T47D (cell line): ENCODE measurements at regions not wholly inside any gene's neighbourhood (a gene's known extent, or its start where the extent isn't known, plus 50 kb on each side); places are given as distances from the start of the nearest gene placed in this dataset.
A peak's percentile ranks its signal among the peaks of the same experiment; 100 is the strongest.

Source experiments
- DNase-seq, 2 experiments: peaks; one replicate each; pipeline versions ENCODE4 v3.0.0 to v3.0.0-alpha.2; 2011 to 2012; ENCODE audit warnings: low read depth in 1 of 2, low spot score in 1 of 2
- JUND ChIP-seq: IDR thresholded peaks from 2 replicates; pipeline ENCODE4 v1.6.1; 2012; ENCODE audit warnings: low read depth
- in situ Hi-C: cut with HindIII; loops from 2 replicates; pipeline ENCODE4 v1.10.0; 2016; ENCODE audit warnings: low sequenced_read_pairs, low pct_unique_long_range_greater_than_20kb

DNA sequence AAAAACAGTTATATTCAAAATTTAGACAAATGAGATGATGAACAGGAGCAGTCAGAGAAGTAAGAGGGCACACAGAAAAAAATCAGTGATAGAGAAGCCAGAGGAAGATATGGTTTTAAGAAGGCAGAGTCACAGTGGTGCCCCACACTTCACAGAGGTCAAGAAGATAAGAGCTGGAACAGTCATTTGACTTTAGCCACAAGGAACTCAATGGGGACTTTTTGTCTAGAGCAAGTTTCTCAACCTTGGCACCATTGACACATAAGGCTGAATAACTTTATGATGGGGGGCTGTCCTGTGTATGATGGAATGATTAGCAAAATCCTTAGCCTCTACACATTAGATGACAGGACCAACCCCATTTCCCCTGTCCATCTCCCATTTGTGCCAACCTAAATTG, 172.8 kb upstream of the PLEKHG7 start:
- DNase-seq, result no peak
- in situ Hi-C loops, result no loop called here
- TF ChIP-seq JUND, result no peak

- no peak for DNase-seq
- TF ChIP-seq JUND, result no peak
- in situ Hi-C loops, result no loop called here
These were observed 174.2 kb upstream of the PLEKHG7 start for GRCh38 chr12:92528586-92528985.

DNA sequence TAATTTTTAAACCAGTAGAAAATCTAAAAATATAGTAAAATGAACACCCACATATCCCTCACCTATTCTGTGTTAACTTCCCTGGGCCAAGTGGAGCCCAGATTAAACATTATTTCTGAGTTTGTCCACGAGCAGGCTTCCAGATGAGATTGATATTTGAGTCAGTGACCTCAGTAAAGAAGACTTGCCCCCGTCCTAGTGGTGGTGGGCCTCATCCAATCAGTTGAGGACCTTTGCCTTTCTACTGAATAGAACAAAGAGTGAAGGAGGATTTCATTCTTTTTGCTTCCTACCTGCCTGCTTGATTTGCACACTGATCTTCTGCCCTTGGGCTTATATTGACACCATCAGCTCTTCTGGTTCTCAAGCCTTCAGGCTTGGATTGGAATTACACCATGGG, 174.7 kb upstream of the PLEKHG7 start:
- no peak for TF ChIP-seq JUND
- in situ Hi-C loops, result no loop called here
- no peak for DNase-seq

- no peak for DNase-seq
- in situ Hi-C loops, result no loop called here
- no peak for TF ChIP-seq JUND
These were observed 178.3 kb upstream of the PLEKHG7 start for GRCh38 chr12:92524489-92524888.

DNA sequence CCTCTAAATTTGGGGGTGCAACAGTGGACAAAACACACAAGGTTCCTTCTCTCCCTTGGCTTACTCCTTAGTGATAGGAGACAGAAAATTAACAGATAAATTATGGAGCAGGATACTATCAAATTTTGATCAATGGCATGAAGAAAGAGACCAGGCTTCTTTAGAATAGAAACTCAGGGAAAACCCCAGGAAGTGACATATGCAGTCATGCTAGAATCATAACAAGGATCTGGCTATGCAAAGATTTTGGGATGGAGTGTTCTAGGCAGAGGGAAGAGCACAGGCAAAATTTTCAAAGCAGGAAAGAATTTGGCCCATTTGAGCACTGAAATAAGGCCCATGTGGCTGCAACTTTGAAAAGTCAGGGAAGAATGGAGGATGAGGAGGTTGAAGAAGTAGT, 182.3 kb upstream of the PLEKHG7 start:
- no peak for TF ChIP-seq JUND
- DNase-seq, result no peak
- in situ Hi-C loops, result no loop called here

- no peak for DNase-seq
- no peak for TF ChIP-seq JUND
- in situ Hi-C loops, result no loop called here
These were observed 183.5 kb upstream of the PLEKHG7 start for GRCh38 chr12:92519284-92519683.

- no peak for DNase-seq
- in situ Hi-C loops, result no loop called here
- no peak for TF ChIP-seq JUND
These were observed 184.7 kb upstream of the PLEKHG7 start for GRCh38 chr12:92518071-92518470.

DNA sequence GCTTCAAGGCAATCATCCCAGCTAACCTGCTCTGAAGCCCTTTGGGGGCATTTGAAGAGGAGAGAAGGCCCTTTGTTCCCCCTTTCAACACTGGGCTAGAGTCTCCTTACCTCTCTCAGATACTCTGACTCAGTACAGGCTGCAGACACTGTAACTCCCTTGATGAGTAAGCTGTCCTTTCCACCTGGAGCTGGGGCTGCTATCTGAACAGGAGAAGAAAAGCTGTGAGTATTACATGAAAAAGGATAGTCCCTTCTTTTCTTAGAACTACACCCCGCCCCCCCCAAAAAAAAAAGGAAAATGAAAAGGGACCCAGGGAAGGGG, 186.6 kb upstream of the PLEKHG7 start:
- in situ Hi-C loops, result no loop called here
- no peak for TF ChIP-seq JUND
- no peak for DNase-seq

DNA sequence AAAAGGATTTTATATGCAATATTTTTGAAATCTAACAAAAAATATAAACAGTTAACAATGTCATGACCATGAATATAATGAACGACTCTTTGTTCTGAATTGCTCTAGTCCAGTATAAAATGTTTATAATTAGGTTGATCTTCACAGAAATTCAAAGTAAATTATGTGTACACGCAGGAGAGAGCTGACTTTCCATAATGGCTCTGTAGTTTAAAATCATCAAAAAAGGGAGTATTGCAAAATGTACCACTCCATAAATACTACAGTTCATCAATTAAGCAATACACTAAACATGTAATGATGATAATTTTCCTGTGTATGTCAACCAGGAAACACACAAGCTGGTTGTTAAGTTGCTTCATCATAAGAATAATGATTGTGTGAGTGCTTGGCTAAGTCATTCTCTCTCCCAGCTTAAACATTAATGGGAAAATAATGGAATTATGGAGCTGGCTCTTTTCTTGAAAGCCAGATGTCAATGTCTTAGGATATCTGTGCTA, 189.5 kb upstream of the PLEKHG7 start:
- DNase-seq, result no peak
- no peak for TF ChIP-seq JUND
- in situ Hi-C loops, result no loop called here

- no peak for DNase-seq
- no peak for TF ChIP-seq JUND
- in situ Hi-C loops, result no loop called here
These were observed 191.0 kb upstream of the PLEKHG7 start for GRCh38 chr12:92511786-92512185.

- no peak for TF ChIP-seq JUND
- no peak for DNase-seq
- in situ Hi-C loops, result no loop called here
These were observed 193.5 kb upstream of the PLEKHG7 start for GRCh38 chr12:92509156-92509738.

GRCh38 chr12:92506891-92507290, 195.9 kb upstream of the PLEKHG7 start:
- in situ Hi-C loops, result no loop called here
- DNase-seq, result no peak
- TF ChIP-seq JUND, result no peak

GRCh38 chr12:92506460-92506859, 196.3 kb upstream of the PLEKHG7 start:
- in situ Hi-C loops, result no loop called here
- TF ChIP-seq JUND, result no peak
- peak in 1 of 2 experiments; percentile 49 for DNase-seq
